ENCODE measurements at regions not wholly inside any gene's neighbourhood (a gene's known extent, or its start where the extent isn't known, plus 50 kb on each side); places are given as distances from the start of the nearest gene placed in this dataset.

DNA sequence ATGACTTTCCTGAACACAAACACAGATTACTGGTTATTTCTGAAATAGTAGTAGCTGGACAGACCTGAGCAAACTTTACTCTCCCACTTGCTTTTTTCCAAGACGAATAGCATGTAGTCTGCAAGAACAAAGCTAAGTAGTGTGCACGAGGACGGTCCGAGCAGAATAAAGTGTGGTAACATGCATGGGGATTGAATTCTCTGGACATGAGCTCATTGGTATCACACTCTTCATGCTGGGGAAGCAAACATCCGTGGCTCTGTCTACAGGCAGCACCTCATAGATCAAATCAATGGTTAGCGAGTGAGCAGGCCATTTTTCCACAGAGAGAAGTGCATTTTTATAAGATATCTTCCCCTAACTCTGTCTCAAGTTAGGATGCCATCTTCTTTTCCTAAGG, 164.8 kb upstream of the STK17B start:
- no peaks in the 10 kb centered on the region for H3K36me3 ChIP-seq (ENCODE audit: control insufficient read depth, insufficient read depth, low read length)
- no peaks in the 10 kb centered on the region for H3K36me3 Mint-ChIP-seq
- peaks cover 5 to 9% of the 10 kb centered on the region in 2 donors for H3K27me3 Mint-ChIP-seq (ENCODE audit: low read depth in 2 of 2)
- H3K4me1 Mint-ChIP-seq = no peaks in the 10 kb centered on the region
- 89% methylated on average over 6 of the region's 6 CpGs for whole genome bisulfite sequencing (ENCODE audit: insufficient coverage)
- no peaks in the 10 kb centered on the region for H3K9me3 ChIP-seq (ENCODE audit: control insufficient read depth, insufficient read depth, low read length)
- H3K4me3 ChIP-seq (ENCODE audit: low read length) = no peak overlapping the region
- intact Hi-C loops (cut with micrococcal nuclease) = loop anchor here (2.0 kb wide), 1 partner anchor 205 kb away; no protein-coding TSS in a partner anchor
- no peak overlapping the region for H3K27ac ChIP-seq (ENCODE audit: low read length)
- no peaks in the 10 kb centered on the region for H3K27me3 ChIP-seq (ENCODE audit: control insufficient read depth, insufficient read depth, low read length)
- no peaks in the 10 kb centered on the region for H3K9me3 Mint-ChIP-seq
- TF ChIP-seq, protein P1, sequence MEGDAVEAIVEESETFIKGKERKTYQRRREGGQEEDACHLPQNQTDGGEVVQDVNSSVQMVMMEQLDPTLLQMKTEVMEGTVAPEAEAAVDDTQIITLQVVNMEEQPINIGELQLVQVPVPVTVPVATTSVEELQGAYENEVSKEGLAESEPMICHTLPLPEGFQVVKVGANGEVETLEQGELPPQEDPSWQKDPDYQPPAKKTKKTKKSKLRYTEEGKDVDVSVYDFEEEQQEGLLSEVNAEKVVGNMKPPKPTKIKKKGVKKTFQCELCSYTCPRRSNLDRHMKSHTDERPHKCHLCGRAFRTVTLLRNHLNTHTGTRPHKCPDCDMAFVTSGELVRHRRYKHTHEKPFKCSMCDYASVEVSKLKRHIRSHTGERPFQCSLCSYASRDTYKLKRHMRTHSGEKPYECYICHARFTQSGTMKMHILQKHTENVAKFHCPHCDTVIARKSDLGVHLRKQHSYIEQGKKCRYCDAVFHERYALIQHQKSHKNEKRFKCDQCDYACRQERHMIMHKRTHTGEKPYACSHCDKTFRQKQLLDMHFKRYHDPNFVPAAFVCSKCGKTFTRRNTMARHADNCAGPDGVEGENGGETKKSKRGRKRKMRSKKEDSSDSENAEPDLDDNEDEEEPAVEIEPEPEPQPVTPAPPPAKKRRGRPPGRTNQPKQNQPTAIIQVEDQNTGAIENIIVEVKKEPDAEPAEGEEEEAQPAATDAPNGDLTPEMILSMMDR (IDR thresholded peaks at IDR 0.05) = no peak
- DNase-seq = no peak
- no peak overlapping the region for H3K4me3 Mint-ChIP-seq
- no peaks in the 10 kb centered on the region for H3K4me1 ChIP-seq (ENCODE audit: control insufficient read depth, insufficient read depth, low read length)
- H3K27ac Mint-ChIP-seq = no peak overlapping the region
- ATAC-seq = no peak

DNA sequence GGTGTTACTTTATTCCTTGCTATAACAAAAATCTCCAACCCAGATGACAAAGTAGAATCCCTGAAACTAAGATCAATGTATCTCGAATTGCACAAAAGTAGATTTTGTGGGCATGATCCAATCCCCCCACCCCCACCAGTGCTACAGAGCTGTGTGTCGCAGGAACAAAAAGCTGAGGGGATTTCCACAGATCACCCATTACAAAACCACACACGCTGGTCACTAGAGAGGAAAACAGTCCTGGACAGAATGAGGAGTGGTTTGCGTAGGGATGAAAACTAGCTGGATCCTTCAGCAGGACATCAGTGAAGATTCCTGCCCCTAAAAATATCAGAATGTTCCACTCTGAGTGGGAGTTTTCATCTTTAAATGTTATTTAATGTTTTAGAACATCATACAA, 165.3 kb upstream of the STK17B start:
- no peaks in the 10 kb centered on the region for H3K9me3 ChIP-seq (ENCODE audit: control insufficient read depth, insufficient read depth, low read length)
- no peaks in the 10 kb centered on the region for H3K36me3 Mint-ChIP-seq
- no peak overlapping the region for H3K4me3 Mint-ChIP-seq
- DNase-seq (peak in 1 of 2 donors; percentile 23), ATAC-seq (no peak)
- no peak overlapping the region for H3K27ac ChIP-seq (ENCODE audit: low read length)
- no peaks in the 10 kb centered on the region for H3K36me3 ChIP-seq (ENCODE audit: control insufficient read depth, insufficient read depth, low read length)
- no peaks in the 10 kb centered on the region for H3K27me3 ChIP-seq (ENCODE audit: control insufficient read depth, insufficient read depth, low read length)
- no peaks in the 10 kb centered on the region for H3K4me1 ChIP-seq (ENCODE audit: control insufficient read depth, insufficient read depth, low read length)
- H3K27ac Mint-ChIP-seq = no peak overlapping the region
- H3K4me3 ChIP-seq (ENCODE audit: low read length) = no peak overlapping the region
- H3K9me3 Mint-ChIP-seq = no peaks in the 10 kb centered on the region
- H3K27me3 Mint-ChIP-seq (ENCODE audit: low read depth in 2 of 2) = peaks cover 10 to 12% of the 10 kb centered on the region in 2 donors
- no peaks in the 10 kb centered on the region for H3K4me1 Mint-ChIP-seq
- intact Hi-C loops (cut with micrococcal nuclease) = loop anchor here (1.0 to 2.0 kb wide), 2 partner anchors 206 to 258 kb away; no protein-coding TSS in a partner anchor
- TF ChIP-seq, protein P1 (IDR thresholded peaks at IDR 0.05) = no peak
- WGBS (ENCODE audit: insufficient coverage) = 66% methylated on average over 2 of the region's 4 CpGs

DNA sequence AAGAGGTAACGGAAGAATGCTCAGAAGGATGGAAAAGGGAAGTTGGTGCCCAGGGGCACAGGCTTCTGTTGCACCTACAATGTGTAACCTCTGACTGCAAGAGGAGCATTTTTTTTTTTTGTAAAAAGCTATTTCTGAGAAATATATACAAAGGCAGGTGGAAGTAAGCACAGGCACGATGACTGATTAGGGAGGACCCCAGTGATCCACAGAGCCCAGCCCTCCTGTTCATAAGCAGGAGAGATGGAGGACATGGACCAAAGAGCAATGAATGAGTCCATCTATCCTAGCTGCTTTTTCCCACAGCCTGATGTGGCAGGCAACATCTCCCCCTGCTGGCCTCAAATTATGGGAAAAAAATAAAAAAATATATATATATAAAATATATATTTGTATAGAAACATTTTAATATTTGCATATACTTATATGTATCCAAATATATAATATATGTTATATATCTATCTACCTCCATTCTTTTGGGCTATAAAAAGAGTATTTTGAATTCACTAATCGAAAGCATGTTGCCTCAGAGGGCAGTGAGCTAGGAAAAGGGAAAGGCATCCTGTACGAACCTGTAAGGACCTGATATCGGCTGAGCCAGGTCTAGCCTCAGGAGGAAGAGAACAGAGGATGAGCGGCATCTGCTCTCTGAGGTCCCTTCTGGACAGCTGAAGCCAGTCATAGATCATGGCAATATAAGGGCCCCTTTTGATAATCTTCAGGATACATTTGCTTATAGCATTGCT, 166.0 kb upstream of the STK17B start:
- no peak overlapping the region for H3K27ac ChIP-seq (ENCODE audit: low read length)
- no peak overlapping the region for H3K4me3 ChIP-seq (ENCODE audit: low read length)
- no peaks in the 10 kb centered on the region for H3K36me3 ChIP-seq (ENCODE audit: control insufficient read depth, insufficient read depth, low read length)
- no peaks in the 10 kb centered on the region for H3K9me3 Mint-ChIP-seq
- ATAC-seq (peak in 1 of 3 donors; percentile 40), DNase-seq (peak in 1 of 2 donors; percentile 64)
- H3K4me1 Mint-ChIP-seq = no peaks in the 10 kb centered on the region
- no peaks in the 10 kb centered on the region for H3K36me3 Mint-ChIP-seq
- no peak overlapping the region for H3K4me3 Mint-ChIP-seq
- WGBS (ENCODE audit: insufficient coverage) = 65% methylated on average over 6 of the region's 6 CpGs
- H3K9me3 ChIP-seq (ENCODE audit: control insufficient read depth, insufficient read depth, low read length) = no peaks in the 10 kb centered on the region
- H3K27ac Mint-ChIP-seq = no peak overlapping the region
- TF ChIP-seq, protein P1 (IDR thresholded peaks at IDR 0.05) = peak; percentile 56
- intact Hi-C loops (cut with micrococcal nuclease) = loop anchor here (1.0 to 2.0 kb wide), 2 partner anchors 207 to 259 kb away; no protein-coding TSS in a partner anchor
- H3K27me3 ChIP-seq (ENCODE audit: control insufficient read depth, insufficient read depth, low read length) = no peaks in the 10 kb centered on the region
- H3K27me3 Mint-ChIP-seq (ENCODE audit: low read depth in 2 of 2) = peaks cover 10 to 12% of the 10 kb centered on the region in 2 donors
- H3K4me1 ChIP-seq (ENCODE audit: control insufficient read depth, insufficient read depth, low read length) = no peaks in the 10 kb centered on the region
